SU-DHL-6 (cell line): ENCODE measurements at regions not wholly inside any gene's neighbourhood (a gene's known extent, or its start where the extent isn't known, plus 50 kb on each side); places are given as distances from the start of the nearest gene placed in this dataset.
"Not testable (repeated sequence)": the region's sequence is repeated elsewhere in the genome, so short reads cannot be mapped to it uniquely, and the experiment has no call there.

Experiments used
- EZH2phosphoT487 ChIP-seq: fragments of 200-600 bp; sonication (generic), shearing (Covaris generic); conservative IDR thresholded peaks from 2 replicates; pipeline ENCODE4 v1.6.1; 2018; ENCODE audit warnings: mild to moderate bottlenecking, antibody characterized with exemption, low read length, moderate library complexity, mixed read lengths
- TF ChIP-seq, protein P1 (sequence below): fragments of 200-600 bp; sonication (generic); IDR thresholded peaks from one replicate; pipeline ENCODE4 v1.5.1; 2017; ENCODE audit warnings: antibody characterized with exemption, mild to moderate bottlenecking, low read length, moderate library complexity; ENCODE audit not compliant: insufficient read depth, poor library complexity, severe bottlenecking

DNA sequence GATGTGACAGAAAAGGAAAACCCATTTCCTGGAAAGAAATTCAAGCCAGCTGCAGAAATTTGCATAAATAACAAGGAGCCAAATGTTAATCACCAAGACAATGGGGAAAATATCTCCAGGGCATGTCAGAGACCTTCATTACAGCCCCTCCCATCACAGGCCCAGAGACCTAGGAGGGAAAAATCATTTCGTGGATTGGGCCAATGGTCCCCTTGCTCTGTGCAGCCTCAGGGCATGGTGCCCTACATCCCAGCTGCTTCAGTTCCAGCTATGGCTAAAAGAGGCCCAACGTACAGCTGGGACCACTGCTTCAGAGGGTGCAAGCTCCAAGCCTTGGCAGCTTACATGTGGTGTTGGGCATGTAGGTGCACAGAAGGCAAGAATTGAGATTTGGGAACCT, 558.3 kb downstream of the FRK start:
- TF ChIP-seq, protein P1, sequence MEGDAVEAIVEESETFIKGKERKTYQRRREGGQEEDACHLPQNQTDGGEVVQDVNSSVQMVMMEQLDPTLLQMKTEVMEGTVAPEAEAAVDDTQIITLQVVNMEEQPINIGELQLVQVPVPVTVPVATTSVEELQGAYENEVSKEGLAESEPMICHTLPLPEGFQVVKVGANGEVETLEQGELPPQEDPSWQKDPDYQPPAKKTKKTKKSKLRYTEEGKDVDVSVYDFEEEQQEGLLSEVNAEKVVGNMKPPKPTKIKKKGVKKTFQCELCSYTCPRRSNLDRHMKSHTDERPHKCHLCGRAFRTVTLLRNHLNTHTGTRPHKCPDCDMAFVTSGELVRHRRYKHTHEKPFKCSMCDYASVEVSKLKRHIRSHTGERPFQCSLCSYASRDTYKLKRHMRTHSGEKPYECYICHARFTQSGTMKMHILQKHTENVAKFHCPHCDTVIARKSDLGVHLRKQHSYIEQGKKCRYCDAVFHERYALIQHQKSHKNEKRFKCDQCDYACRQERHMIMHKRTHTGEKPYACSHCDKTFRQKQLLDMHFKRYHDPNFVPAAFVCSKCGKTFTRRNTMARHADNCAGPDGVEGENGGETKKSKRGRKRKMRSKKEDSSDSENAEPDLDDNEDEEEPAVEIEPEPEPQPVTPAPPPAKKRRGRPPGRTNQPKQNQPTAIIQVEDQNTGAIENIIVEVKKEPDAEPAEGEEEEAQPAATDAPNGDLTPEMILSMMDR = not testable (repeated sequence)
- TF ChIP-seq EZH2phosphoT487 = not testable (repeated sequence)
